ES-I3 (cell line): ENCODE measurements at regions not wholly inside any gene's neighbourhood (a gene's known extent, or its start where the extent isn't known, plus 50 kb on each side); places are given as distances from the start of the nearest gene placed in this dataset.
"Not testable (repeated sequence)": the region's sequence is repeated elsewhere in the genome, so short reads cannot be mapped to it uniquely, and the experiment has no call there.

Experiments used
- H3K36me3 ChIP-seq: 2 replicates; pipeline ENCODE4 v1.6.1; 2013; ENCODE audit warnings: mild to moderate bottlenecking, low read length, control low read depth, moderate library complexity; ENCODE audit not compliant: insufficient read depth
- H3K4me1 ChIP-seq: 2 replicates; pipeline ENCODE4 v1.6.1; 2013; ENCODE audit warnings: mild to moderate bottlenecking, control low read depth, low read length; ENCODE audit not compliant: insufficient read depth
- H3K9ac ChIP-seq: 2 replicates; pipeline ENCODE4 v1.6.1; 2013; ENCODE audit warnings: low read depth, mild to moderate bottlenecking, low read length, moderate library complexity
- H3K9me3 ChIP-seq: 2 replicates; pipeline ENCODE4 v1.6.1; 2013; ENCODE audit warnings: mild to moderate bottlenecking, low read length, moderate library complexity; ENCODE audit not compliant: control insufficient read depth, insufficient read depth

GRCh38 chr6:27854421-27854820, 57.8 kb downstream of the OR2B2 start:
- no peak overlapping the region for H3K9ac ChIP-seq
- no peaks in the 10 kb centered on the region for H3K9me3 ChIP-seq
- no peaks in the 10 kb centered on the region for H3K36me3 ChIP-seq
- no peaks in the 10 kb centered on the region for H3K4me1 ChIP-seq

- Histone ChIP-seq H3K4me1 (no peaks in the 10 kb centered on the region), H3K9me3 (no peaks in the 10 kb centered on the region), H3K9ac (no peak overlapping the region), H3K36me3 (no peaks in the 10 kb centered on the region)
Observed at GRCh38 chr6:27851440-27851839, 60.8 kb downstream of the OR2B2 start.

GRCh38 chr6:27849001-27849400, 63.2 kb downstream of the OR2B2 start:
- not testable (repeated sequence) for H3K4me1 ChIP-seq, H3K36me3 ChIP-seq, H3K9me3 ChIP-seq, H3K9ac ChIP-seq

- Histone ChIP-seq H3K4me1 (no peaks in the 10 kb centered on the region), H3K9ac (no peak overlapping the region), H3K9me3 (no peaks in the 10 kb centered on the region), H3K36me3 (no peaks in the 10 kb centered on the region; the same call in 1 of the 2 replicates)
Observed at GRCh38 chr6:27847706-27848105, 64.5 kb downstream of the OR2B2 start.

GRCh38 chr6:27840572-27840971, 71.6 kb downstream of the OR2B2 start:
- Histone ChIP-seq H3K9ac (0 out of 2 replicates have a peak overlapping the region, but pooled peaks have one; percentile 89), H3K36me3 (no peaks in the 10 kb centered on the region; the same call in 1 of the 2 replicates)

GRCh38 chr6:27839626-27840475, 72.3 kb downstream of the OR2B2 start:
- Histone ChIP-seq H3K4me1 (no peaks in the 10 kb centered on the region), H3K9me3 (no peaks in the 10 kb centered on the region), H3K9ac (peak overlapping the region; percentile 89), H3K36me3 (no peaks in the 10 kb centered on the region; the same call in 1 of the 2 replicates)

More at GRCh38 chr6:27840572-27840971, 71.6 kb downstream of the OR2B2 start:
- no peaks in the 10 kb centered on the region for H3K9me3 ChIP-seq
- no peaks in the 10 kb centered on the region for H3K4me1 ChIP-seq

- Histone ChIP-seq H3K4me1 (no peaks in the 10 kb centered on the region), H3K9me3 (no peaks in the 10 kb centered on the region), H3K9ac (peak overlapping the region; percentile 89), H3K36me3 (no peaks in the 10 kb centered on the region; the same call in 1 of the 2 replicates)
Observed at GRCh38 chr6:27838945-27839625, 73.1 kb downstream of the OR2B2 start.

- Histone ChIP-seq H3K9ac (peak overlapping the region; percentile 89), H3K4me1 (no peaks in the 10 kb centered on the region), H3K9me3 (no peaks in the 10 kb centered on the region), H3K36me3 (no peaks in the 10 kb centered on the region)
Observed at GRCh38 chr6:27838058-27838944, 73.9 kb downstream of the OR2B2 start.

GRCh38 chr6:27837625-27838057, 74.6 kb downstream of the OR2B2 start:
- Histone ChIP-seq H3K9ac (peak overlapping the region; percentile 89), H3K4me1 (no peaks in the 10 kb centered on the region), H3K36me3 (no peaks in the 10 kb centered on the region), H3K9me3 (no peaks in the 10 kb centered on the region)

- peak overlapping the region; percentile 89 for H3K9ac ChIP-seq
Observed at GRCh38 chr6:27836783-27837624, 75.2 kb downstream of the OR2B2 start.

GRCh38 chr6:27836141-27836782, 75.9 kb downstream of the OR2B2 start:
- H3K9me3 ChIP-seq = no peaks in the 10 kb centered on the region
- H3K36me3 ChIP-seq = no peaks in the 10 kb centered on the region
- peak overlapping the region; percentile 89 for H3K9ac ChIP-seq
- peaks cover 3% of the 10 kb centered on the region; the same call in 1 of the 2 replicates for H3K4me1 ChIP-seq

More at GRCh38 chr6:27836783-27837624, 75.2 kb downstream of the OR2B2 start:
- no peaks in the 10 kb centered on the region for H3K4me1 ChIP-seq
- no peaks in the 10 kb centered on the region for H3K9me3 ChIP-seq
- H3K36me3 ChIP-seq = no peaks in the 10 kb centered on the region

- H3K9me3 ChIP-seq = no peaks in the 10 kb centered on the region; the same call in 1 of the 2 replicates
- H3K9ac ChIP-seq = no peak overlapping the region
- H3K36me3 ChIP-seq = no peaks in the 10 kb centered on the region
- H3K4me1 ChIP-seq = peaks cover 3% of the 10 kb centered on the region; the same call in 1 of the 2 replicates
Observed at GRCh38 chr6:27834879-27835549, 77.2 kb downstream of the OR2B2 start.
